HG03108 (cell line): ENCODE measurements at regions not wholly inside any gene's neighbourhood (a gene's known extent, or its start where the extent isn't known, plus 50 kb on each side); places are given as distances from the start of the nearest gene placed in this dataset.
A peak's percentile ranks its signal among the peaks of the same experiment; 100 is the strongest.
"Not testable (repeated sequence)": the region's sequence is repeated elsewhere in the genome, so short reads cannot be mapped to it uniquely, and the experiment has no call there.

Experiments
- ATAC-seq: cut with Tn5 transposase; IDR thresholded peaks from one replicate; pipeline ENCODE4 v1.9.1; 2021; ENCODE audit warnings: moderate library complexity; ENCODE audit not compliant: unreplicated experiment

GRCh38 chr7:76971201-76971600, 61.0 kb downstream of the SPDYE17 start:
- ATAC-seq, result not testable (repeated sequence)

GRCh38 chr7:76969892-76970291, 62.3 kb downstream of the SPDYE17 start:
- ATAC-seq, result not testable (repeated sequence)

- not testable (repeated sequence) for ATAC-seq
These were observed 66.2 kb downstream of the SPDYE17 start for GRCh38 chr7:76965731-76966548.

GRCh38 chr7:76964050-76964449, 68.1 kb downstream of the SPDYE17 start:
- not testable (repeated sequence) for ATAC-seq

DNA sequence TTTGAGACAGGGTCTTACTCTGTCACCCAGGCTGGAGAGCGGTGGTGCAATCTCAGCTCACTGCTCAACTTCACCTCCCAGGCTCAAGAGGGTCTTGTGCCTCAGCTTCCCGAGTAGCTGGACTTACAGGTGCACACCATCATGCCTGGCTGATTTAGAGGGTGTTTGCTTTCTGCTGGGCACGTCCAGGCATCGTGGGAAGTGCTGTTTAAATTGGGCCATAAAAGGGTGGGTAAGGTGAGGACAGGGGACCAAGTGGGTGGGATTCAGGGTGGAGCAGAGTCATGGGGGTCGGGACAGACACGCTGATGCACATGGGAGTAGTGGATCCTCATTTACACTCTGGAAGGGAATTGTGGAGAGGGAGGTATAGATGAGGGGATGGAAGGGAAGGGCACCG, 69.1 kb downstream of the SPDYE17 start:
- ATAC-seq, result not testable (repeated sequence)

DNA sequence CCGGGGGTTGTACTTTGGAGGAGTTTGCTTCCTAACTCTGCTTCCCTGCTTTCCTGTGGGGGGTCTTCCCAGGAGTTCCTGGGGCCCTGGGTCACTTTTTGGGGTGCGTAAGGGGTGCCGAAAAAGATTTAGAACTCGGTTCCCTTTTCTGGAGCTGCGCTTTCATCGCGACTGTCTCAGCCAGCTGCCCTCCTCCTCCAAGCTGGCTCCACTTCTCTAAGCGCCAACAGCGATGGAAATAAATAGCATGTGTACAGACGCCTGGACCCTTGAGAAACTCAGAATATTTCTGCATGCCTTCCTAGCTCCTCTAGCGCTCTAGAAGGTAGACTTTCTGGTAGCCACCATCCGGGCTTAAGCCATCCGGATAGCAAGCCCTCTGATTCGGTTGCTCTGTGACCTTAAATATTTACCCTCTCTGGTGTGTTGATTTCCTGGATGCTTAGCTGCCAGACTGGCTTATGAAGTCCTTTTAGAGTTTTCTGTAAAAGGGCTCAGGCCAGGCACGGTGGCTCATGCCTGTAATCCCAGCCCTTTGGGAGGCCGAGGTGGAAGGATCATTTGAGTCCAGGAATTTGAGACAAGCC, 71.7 kb downstream of the SPDYE17 start:
- peak; percentile 6 for ATAC-seq

DNA sequence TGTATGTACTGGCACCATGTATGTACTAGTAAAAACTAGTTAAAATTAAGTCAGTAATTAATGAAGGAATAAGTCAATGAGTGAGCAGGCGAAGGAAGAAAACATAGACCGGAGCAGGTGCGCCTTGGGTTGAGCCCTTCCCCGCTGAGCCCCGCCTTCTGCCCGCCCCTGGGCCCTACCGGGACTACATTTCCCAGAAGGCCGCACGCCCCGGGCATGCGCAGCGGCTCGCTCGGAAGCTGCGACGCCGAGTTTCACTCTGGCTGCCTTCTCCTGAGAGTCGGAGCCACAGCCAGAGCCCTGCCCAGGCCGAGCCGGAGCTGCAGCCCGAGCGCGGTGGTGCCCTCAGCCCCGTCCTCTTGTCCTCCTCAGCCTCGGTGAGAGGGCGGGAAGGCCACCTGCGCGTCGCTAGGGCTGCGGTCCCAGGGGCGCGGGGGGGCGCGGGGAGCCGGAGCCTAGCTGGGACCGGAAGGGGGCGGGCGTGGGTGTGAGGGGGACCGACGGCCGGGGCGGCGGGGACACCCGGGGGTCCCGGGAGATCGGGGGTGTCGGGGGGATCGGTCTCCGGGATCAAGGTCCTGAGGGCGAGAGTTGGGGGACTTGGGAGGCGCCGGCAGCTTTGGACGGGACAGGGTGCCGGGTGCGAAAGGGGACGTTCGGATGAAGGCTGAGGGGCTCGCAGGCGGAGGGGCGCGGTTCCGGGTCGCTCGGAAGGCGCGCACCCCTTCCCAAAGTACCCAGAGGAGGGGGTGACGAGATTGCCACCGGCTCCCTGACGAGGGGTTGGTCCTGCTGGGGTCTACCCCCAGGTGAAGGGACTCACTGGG, 72.4 kb downstream of the SPDYE17 start:
- peak; percentile 99 for ATAC-seq

DNA sequence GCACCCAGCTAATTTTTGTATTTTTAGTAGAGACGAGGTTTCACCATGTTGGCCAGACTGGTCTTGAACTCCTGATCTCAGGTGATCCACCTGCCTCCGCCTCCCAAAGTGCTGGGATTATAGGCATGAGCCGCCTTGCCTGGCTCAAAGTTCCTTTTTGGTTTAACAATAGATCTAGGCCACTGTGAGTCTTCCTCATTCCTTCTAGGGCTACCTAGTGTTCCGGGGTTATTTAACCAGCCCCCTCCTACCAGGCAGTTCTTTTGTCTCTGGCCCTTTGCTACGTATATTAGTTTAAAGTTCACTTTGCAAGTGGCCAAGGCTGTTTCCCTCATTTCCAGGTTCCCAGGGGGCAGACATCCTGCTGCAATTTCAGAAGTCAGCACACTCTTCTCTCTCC, 75.6 kb downstream of the SPDYE17 start:
- ATAC-seq, result not testable (repeated sequence)

DNA sequence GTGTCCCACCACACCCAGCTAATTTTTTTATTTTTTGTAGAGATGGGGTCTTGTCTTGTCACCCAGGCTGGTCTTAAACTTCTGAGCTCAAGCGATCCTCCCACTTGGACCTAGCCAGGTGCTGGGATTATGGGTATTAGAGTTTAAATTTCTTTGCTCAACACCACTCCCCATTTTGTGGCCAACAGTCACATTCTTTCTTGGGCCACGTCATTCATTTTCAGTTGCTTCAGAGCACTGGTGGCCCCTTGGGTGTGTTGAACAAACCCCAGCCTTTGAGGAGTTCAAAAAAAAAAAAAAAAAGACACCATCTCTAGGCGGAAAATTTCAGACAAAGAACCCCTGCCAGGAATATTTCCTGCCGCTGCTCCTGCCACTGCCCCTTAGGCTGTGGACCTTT, 77.0 kb downstream of the SPDYE17 start:
- ATAC-seq, result not testable (repeated sequence)

GRCh38 chr7:76944603-76945002, 87.6 kb downstream of the SPDYE17 start:
- ATAC-seq, result peak; percentile 57

- not testable (repeated sequence) for ATAC-seq
These were observed 90.1 kb downstream of the SPDYE17 start for GRCh38 chr7:76941809-76942765.

DNA sequence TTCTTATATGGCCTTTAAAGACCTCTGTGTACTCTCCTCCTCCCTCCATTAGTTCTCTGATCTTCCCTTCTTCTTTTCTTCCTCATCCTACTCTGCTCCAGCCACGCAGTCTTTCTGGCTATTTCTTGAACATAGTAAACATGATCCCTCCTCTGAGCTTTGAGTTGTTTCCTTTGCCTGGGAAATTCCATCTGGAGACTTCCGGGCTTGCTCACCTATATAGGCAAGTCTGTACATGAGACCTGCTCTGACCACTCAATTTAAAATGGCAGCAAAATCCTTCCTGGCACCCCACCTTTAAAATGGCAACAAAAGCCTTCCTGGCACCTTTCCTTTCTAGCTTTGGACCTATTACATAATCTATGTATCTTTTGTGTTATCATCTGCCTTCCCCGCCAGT, 94.4 kb downstream of the SPDYE17 start:
- ATAC-seq, result not testable (repeated sequence)

- ATAC-seq, result not testable (repeated sequence)
These were observed 94.8 kb downstream of the SPDYE17 start for GRCh38 chr7:76937330-76937729.

- not testable (repeated sequence) for ATAC-seq
These were observed 95.8 kb downstream of the SPDYE17 start for GRCh38 chr7:76936346-76936745.

- not testable (repeated sequence) for ATAC-seq
These were observed 97.5 kb downstream of the SPDYE17 start for GRCh38 chr7:76934711-76935110.

DNA sequence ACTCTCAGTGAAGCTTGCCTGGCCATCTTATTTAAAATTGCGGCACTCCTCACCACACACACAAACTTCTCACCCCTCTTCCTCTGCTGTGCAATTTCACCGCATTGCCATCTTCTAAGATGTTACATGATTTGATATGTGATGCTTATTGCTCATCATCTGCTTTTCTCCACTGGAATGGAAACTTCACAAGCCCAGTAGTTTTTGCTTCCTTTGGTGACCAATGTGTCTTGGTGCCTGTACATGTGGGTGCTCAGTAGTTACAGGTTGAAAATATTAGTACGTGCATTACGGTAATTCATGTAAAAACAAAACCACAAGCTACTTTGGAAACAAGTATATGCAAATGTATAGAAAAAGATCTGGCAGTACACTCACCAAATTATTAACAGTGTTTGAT, 99.2 kb downstream of the SPDYE17 start:
- ATAC-seq, result peak; percentile 47

DNA sequence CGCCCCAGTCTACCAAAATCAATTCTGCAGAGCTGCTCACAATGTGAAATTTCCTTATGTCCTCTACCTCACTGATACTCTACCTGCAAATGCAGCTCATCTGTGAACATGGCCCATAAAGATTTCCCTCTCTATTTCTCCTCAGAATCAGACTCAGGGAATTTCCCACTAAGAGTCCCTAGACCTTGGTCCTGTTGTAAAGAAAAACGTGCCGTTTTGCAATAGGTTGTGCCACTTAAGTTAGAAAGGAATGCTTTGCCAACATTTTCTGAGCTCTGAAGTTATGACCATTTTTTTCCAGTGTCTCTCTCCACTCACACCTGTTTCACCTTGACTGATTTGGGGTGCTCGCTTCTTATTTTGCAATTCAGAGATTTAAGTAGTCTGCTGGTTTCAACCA, 100.7 kb downstream of the SPDYE17 start:
- ATAC-seq, result not testable (repeated sequence)

- not testable (repeated sequence) for ATAC-seq
These were observed 101.7 kb downstream of the SPDYE17 start for GRCh38 chr7:76930416-76930815.

- not testable (repeated sequence) for ATAC-seq
These were observed 103.4 kb downstream of the SPDYE17 start for GRCh38 chr7:76928751-76929150.

DNA sequence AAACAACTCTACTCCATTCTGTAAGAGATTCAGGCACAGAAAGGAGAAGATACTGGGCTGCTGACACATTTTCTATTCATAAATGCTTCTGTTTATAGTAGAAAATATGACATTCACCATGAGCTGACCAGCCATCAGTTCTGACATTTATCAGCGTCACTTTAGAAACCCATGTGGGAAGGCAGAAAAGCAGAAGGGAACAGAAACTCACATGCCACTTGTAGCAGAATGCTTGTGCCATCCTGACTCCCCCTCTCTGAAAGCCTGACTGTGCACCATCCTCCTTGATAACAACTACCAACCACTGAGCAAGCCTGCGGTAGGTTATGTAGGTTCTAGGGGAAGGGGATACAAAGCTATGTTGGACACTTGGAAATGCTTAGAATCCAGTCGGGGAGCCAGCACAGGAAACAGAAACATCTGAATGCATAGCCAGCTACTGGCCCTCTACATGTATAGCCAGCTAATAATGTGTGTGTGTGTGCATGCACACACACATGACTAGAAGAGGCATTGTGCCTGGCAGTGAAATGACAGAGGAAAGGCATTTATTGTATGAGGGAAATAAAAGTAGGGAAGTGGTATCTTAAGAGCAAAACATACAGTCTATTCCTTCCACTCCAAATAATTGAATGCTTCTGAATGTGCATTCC, 104.3 kb downstream of the SPDYE17 start:
- not testable (repeated sequence) for ATAC-seq
